GM21619 (cell line): ENCODE measurements at regions not wholly inside any gene's neighbourhood (a gene's known extent, or its start where the extent isn't known, plus 50 kb on each side); places are given as distances from the start of the nearest gene placed in this dataset.

Experiments used
- ATAC-seq: cut with Tn5 transposase; IDR thresholded peaks from one replicate; pipeline ENCODE4 v1.9.1; 2021; ENCODE audit not compliant: unreplicated experiment

GRCh38 chr14:31943217-31943799 lies 133.8 kb upstream of the ARHGAP5 start:
- ATAC-seq, result no peak

DNA sequence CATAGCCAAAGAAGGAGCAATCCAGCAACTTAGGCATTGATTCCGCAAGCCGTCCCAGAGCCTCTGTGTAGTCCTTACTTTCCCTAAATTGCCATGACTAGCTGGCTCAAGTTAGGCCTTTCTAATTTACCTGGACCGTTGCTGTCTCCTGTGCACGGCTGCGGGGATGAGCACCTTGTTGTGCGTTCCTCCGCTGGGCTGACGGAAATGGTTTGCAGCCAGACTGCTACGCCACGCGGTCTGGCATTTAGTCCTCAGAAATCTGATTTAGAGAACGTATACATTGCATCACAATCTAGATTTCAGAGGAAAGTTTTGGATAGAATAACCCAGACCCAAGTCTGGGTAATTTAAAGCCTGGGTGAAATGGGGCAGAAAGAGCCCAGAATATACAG lies 133.2 kb upstream of the ARHGAP5 start:
- ATAC-seq, result no peak

GRCh38 chr14:31944256-31945073 lies 132.6 kb upstream of the ARHGAP5 start:
- no peak for ATAC-seq

GRCh38 chr14:31945074-31945613 lies 132.0 kb upstream of the ARHGAP5 start:
- ATAC-seq, result peak; percentile 50

DNA sequence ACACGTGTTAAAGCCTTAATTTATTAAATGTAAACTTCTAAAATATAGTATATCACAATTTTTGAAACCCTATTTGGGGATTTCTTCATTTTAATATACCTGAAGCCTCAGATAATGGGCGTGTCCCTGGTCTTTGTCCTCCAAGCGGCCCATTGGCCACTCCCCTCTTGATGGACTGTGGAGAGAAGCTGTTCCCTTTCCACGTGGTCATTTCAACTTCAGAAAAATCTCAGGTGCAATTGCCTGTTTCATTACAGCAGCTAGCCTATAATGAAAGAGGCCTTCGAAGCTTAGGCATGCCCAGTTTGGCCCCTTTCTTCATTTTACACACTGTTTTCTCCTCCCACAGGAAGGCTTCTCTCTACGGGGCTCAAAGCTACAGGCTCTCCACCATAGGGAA lies 131.4 kb upstream of the ARHGAP5 start:
- no peak for ATAC-seq

GRCh38 chr14:31947076-31947475 lies 130.0 kb upstream of the ARHGAP5 start:
- ATAC-seq, result no peak

GRCh38 chr14:31947680-31948595 lies 129.2 kb upstream of the ARHGAP5 start:
- no peak for ATAC-seq

GRCh38 chr14:31949709-31950108 lies 127.4 kb upstream of the ARHGAP5 start:
- ATAC-seq, result no peak

- no peak for ATAC-seq
These were observed 126.8 kb upstream of the ARHGAP5 start for GRCh38 chr14:31950331-31950730.

- ATAC-seq, result no peak
These were observed 126.1 kb upstream of the ARHGAP5 start for GRCh38 chr14:31950764-31951637.

GRCh38 chr14:31951638-31951964 lies 125.5 kb upstream of the ARHGAP5 start:
- ATAC-seq, result no peak

DNA sequence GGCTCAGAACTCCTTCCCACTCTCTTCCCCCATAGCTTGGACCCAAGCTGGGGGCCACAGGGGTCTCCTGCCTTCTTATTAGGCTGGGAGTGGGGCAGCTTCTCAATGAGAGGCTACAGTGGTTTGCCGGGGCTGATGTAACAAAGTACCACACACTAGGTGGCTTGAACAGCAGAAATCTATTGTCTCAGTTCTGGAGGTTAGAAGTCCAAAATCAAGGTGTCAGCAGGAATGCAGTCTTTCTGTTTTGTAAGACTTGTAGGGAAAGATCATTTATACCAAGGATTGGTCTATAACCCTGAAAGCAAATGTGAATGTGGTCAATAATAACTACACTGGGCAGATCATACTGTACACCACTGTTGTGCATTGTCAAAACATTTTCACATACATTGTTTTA lies 124.5 kb upstream of the ARHGAP5 start:
- no peak for ATAC-seq

DNA sequence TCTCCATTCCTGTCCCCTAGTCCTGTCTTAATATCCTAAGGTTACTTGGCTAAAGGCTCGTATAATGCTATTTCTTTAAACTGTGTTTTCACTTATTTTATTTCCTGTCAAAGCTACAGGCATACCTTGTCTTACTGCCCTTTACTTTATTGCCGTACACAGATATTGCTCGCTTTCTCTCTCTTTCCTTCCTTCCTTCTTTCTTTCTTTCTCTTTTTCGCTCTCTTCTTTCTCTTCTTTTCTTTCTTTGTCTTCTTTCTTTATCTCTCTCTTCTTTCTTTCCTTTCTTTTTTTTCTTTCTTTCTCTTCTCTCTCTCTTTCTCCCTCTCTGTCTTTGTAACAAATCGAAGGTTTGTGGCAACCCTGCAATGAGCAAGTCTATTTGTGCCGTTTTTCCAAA lies 123.9 kb upstream of the ARHGAP5 start:
- no peak for ATAC-seq

DNA sequence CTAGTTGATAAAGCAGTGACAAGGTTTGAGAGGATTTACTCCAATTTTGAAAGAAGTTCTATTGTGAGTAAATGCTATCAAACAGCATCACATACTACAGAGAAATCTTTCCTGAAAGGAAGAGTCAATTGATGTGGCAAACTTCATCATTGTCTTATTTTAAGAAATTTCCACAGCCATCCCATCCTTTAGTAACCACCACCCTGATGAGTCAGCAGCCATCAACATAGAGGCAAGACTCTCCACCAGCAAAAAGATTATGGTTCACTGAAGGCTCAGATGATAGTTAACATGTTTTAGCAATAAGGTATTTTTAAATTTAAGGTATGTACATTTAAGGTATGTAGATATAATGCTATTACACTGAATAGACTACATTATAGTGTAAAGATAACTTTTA lies 122.1 kb upstream of the ARHGAP5 start:
- ATAC-seq, result no peak

DNA sequence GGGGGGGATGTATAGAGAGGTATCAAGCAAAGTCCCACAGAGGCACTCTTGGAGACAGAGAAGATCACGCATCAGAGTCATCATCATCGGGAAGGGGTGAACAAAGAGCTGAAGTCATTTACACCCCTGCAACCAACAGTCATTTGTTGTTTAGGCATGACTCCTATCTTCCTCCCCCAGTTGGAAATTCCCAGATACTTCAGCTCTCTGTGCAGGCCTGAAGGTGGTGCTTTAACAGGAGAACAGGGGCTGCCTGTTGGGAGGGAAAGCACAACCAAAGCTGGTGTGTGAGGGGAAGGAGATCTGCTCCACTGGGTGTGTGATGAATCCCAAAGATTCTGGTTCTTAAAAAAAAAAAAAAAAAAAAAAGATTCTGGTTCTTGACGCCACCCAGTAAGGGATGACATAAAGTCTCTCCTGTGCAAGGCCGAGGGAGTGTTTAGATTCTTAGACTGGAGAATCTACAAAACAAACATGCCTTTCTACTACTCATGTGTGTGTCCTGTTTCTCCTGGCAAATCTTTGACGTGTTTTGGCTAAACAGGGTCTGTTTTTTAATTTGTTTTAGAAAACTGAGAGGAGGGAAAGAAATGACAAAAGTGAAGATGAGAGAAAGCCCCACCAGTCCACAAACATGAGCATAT lies 121.0 kb upstream of the ARHGAP5 start:
- no peak for ATAC-seq

GRCh38 chr14:31957565-31957964 lies 119.5 kb upstream of the ARHGAP5 start:
- no peak for ATAC-seq

DNA sequence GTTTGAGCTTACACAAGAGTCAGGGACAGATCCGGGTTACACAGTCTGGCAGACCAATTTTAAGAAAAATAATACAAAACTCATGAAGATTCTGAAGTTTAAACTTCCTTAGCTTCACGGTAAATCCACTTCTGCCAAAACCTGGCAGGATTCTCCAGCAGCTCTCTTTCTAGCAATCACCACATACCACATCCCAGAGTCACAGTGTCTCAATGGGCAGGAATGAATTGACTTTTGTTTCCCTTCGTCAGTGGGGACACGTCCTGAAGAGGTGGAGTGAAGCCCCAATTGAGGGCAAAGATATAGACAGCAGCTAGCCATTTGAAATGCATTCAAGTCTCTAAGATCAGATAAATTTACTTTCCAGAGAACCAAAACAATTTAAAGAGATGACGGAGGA lies 117.1 kb upstream of the ARHGAP5 start:
- ATAC-seq, result no peak

DNA sequence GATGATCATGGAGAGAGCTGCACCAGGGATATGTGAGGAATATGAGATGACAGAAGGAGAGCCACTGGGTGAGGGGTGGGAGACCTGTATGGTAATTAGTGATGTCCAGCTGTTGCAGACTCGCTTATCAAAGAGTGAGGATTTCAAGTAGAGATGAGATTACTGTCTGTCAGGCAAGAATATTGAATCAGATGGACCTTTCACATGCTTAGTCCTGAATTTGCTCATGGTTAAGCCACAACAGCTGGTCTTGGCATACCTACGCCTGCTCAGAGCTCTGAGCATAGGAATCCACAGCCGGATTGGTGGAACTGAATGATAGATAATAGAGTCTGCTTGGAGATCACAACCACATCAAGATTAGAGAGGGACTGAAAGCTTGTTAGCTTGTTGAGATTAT lies 115.2 kb upstream of the ARHGAP5 start:
- ATAC-seq, result no peak

DNA sequence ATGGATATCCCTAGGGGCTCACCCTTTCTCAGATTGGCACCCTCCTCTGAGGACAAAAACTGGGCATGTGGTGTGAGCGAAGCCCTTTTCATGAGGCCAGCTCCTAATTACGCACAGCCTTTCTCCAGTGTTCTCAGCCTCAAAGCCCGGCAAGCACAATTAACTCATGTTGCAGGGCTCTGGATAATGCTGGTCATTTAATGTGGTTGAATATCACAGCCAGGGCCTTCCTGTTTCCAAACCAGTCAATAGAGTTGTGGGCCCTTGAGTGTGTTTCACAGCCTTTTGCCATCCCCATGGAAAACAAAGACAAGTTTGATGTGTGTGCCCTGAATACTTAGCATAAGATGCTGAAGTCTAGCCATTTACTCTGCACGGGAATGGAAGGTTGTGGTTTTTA lies 114.2 kb upstream of the ARHGAP5 start:
- no peak for ATAC-seq

- ATAC-seq, result no peak
These were observed 113.5 kb upstream of the ARHGAP5 start for GRCh38 chr14:31963587-31963986.
